GM18868 (cell line): ENCODE measurements at regions not wholly inside any gene's neighbourhood (a gene's known extent, or its start where the extent isn't known, plus 50 kb on each side); places are given as distances from the start of the nearest gene placed in this dataset.

Experiments used
- ATAC-seq: cut with Tn5 transposase; IDR thresholded peaks from one replicate; pipeline ENCODE4 v1.9.1; 2021; ENCODE audit warnings: mild to moderate bottlenecking, moderate library complexity; ENCODE audit not compliant: unreplicated experiment

DNA sequence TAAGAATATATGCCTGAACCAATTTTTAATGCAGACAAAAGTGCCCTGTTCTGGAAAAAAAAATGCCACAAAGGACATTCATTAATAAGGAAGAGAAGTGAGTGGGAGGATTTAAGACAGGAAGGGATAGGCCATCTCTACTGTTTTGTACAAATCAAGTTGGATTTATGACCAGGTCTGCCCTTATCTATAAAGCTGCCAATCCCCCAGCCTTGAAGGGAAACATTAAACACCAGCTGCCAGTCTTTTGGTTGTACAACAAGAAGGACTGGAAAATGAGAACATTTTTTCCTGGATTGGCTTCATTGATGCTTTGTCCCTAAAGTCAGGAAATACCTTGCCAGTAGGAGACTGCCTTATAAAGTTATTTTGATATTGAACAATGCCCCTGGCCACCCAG, 444.0 kb downstream of the NPHP4 start:
- no peak for ATAC-seq

DNA sequence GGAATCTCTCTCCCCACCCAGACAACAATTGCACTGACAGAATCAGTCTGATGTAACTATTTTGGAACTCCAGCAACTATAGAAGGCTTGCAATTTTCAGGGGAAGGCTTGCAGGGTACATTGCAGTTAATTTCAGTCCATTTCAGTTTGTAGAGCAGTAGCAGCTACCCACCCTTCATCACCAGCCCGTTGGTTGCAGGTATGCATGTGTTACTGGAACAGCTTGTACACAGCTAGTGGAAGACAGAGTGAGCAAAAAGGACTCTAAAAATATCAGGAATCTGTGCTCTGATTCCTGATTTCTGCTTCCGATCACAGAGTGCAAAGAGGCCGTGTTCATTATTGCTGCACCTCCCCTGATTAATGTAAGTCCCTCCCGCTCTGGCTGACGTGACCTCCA, 449.0 kb downstream of the NPHP4 start:
- no peak for ATAC-seq

- ATAC-seq = no peak
These were observed 459.4 kb downstream of the NPHP4 start for GRCh38 chr1:5532811-5533210.

DNA sequence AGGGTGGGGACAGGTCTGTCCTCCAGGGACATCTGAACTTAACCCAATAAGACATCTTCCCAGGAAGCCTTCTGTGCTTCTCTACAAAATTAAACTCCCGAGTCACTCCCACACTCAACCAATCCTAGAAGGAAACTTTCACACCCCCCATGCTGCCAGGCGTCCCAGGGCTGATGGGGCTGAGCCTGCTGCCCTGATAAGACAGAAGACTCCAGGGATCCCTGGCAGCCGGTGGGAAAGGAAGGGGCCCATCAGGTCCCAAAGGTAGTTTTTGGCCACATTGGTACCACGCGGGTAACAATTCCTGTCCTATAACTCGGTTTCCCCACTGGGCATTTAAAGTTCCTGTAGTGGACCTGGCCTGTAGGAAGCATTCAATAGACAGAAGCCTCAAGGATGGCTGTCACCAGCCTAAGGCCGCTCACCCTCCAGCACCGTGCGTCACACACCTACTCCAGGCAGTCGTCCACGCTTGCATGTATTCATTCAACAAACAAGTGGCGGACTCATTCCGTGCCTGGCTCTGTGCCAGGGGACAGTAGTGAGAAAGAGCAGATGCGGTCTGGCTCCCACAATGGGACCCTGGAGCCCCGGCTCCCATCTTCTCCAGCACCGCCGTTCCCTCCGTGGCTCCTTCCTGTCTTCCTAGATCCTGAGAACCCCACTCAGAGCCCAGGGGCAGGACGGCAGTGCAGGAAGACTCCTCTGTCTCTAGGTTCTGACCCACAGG, 465.2 kb downstream of the NPHP4 start:
- ATAC-seq = no peak

GRCh38 chr1:5526385-5526750, 465.9 kb downstream of the NPHP4 start:
- no peak for ATAC-seq

DNA sequence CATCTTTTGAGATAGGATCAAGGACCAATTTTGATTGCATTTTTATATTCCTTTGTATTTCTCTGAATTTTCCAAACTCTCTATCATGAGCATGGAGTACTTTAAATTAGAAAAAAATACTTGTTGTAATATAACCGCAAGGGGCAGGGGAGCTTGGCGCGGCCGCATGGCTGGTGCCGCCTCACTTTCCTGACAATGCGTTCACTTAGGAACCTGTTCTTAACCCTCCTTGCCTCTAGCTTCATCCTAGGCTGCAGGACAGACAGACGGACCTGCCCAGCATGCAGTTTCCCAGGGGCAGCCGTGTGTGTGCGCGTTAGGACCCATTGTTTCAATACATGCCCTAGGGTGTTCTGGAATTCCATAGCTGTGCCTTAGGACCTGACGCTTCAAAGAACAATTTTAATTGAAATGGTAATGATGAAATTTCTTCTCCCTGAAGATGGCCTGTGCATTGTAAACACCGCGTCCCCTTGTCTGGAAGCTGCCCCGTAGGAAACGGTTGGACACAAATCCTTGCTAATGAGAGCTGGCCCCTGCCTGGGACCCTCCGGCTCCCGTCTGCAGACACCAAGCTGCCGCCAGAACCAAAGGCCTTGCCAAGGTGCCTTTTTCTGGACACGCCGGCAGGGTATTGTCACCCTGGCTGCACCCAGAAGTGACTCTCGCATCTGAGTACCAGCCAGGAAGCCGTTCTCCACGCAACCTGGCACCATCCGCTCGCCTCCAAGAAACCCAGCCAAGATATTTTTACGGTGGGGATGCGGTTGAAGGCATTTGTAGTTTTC, 466.4 kb downstream of the NPHP4 start:
- no peak for ATAC-seq

DNA sequence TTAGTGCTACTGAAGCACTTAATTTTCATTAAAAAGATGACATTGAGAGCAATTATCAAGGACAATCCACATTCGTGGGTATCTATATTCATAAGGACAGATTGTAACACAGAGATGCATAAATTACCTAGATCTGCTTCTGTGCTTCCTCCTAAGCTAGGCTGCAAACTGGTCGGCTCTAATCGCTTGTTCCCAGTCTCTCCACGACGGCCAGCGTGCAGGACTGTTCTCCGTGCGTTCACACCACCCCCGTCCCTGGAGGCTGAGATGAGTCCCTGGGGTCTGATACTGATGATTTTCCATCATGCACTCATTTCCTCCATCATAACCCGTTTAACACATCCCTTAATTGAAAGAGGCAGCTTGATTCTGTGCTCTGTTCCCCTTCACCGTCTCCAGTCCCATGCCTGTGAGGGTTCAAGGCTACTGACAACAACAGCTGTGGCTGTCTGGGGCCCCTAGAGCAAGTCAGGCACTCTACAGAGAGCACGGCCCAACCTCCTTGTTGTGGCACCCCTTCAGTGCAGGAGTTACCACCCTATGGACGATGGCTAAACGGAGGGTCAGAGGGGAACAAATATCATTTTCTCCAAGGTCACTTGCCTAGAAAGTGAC, 469.6 kb downstream of the NPHP4 start:
- no peak for ATAC-seq

- ATAC-seq = no peak
These were observed 472.7 kb downstream of the NPHP4 start for GRCh38 chr1:5519366-5520135.

- ATAC-seq = no peak
These were observed 475.5 kb downstream of the NPHP4 start for GRCh38 chr1:5516756-5517155.

GRCh38 chr1:5515501-5515900, 476.7 kb downstream of the NPHP4 start:
- no peak for ATAC-seq

GRCh38 chr1:5514527-5515183, 477.6 kb downstream of the NPHP4 start:
- no peak for ATAC-seq

DNA sequence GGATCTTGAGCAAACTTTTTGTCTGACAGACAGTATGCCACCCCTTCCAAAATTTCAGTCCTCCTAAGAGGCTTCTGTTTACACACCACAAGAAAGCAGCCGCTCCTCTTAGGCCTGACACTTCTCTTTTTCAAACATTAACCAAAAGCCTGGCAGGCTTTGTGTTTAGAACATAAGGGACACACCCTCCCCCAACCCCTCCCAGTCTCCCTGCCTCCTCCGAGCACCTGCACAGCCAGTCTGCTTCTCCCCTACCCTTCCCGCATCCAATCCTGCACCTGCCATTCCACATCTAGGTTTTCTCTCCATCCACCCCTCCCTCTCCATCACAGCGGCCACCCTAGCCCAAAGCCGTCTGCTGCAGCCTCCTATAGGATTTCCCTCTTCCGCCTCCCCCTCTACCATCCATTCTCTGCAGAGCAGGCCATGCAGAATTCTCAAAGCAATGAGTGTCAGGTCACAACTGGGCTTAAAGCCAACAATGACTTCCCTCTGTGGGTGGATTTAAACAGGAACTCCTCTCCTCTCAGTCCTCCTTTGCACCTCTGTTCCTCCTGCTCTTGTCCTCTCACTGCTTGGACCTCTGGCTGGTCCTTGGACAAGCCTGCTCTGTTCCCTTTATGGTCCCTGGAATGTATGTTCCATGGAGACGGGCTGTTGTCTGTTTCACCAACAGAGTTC, 478.2 kb downstream of the NPHP4 start:
- no peak for ATAC-seq

- no peak for ATAC-seq
These were observed 479.0 kb downstream of the NPHP4 start for GRCh38 chr1:5513179-5513578.

DNA sequence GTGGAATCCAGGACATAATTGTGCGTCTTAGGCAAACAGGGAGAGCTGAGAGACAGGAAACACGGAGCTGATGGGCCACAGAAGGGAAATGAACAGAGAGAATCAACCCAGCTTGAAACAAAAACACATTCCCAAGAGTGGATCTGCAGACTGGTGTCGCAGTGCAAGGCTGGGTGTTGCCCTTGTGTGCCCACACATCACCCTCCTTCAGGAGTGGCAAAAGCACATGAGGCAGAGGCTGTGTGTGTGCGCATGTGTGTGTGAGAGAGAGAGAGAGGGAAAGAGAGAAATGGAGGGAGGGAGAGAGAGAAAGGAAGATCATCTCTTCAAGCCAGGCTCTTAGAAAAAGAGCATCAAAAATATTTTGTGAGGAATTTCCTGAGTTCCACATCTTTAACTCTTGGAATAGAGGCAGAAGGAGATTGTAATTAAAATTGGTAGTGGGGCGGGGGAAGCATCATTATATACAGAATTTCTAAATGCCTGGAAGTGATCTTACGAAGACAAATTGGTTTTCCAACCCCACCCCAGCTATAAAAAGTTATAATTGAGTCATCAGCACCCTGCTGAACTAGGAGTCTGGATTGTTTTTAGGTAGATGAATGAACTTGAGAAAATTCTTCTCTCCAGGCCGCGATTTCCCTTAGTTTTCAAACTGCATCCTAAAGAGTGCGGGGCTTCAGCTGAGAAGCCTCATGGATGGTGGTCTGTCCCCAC, 480.7 kb downstream of the NPHP4 start:
- no peak for ATAC-seq

DNA sequence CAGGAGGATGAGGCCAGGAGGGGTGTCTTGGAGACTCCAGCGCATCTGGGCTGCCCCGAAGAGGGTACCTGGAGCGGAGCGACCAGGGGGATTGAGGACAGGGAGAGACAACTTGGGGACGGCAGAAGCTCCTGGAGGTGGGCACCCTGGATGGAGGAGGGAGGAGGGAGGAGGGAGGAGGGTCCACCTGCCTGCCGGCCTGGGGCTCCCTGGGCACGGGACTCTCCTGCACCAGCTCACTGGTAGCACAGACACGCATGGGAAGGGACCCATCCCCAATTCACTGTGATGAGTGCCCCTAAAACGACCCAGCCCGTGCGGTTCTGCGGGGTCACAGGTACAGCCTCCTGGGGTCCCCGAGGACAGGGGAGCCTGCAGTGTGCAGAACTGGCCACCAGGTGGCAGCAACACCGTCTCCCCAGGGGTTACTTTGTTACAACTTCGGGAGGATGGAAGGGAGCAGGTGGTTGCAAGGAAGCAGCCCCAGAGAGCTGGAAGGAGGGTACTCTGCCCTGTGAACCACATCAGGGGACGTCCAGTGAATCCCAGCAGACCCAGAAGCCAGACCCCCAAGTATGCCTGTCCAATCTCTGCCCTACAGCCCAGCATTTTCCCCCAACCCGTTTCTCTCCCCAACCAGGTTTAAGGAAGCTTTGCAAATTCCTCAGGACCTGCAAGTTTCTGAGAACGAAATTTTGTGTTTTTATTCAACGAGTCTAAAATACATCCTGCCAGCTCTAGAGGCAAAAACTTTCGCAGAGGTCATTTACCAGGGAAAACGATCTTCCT, 482.4 kb downstream of the NPHP4 start:
- no peak for ATAC-seq

GRCh38 chr1:5508669-5509330, 483.4 kb downstream of the NPHP4 start:
- ATAC-seq = no peak

GRCh38 chr1:5507340-5507739, 484.9 kb downstream of the NPHP4 start:
- ATAC-seq = no peak

DNA sequence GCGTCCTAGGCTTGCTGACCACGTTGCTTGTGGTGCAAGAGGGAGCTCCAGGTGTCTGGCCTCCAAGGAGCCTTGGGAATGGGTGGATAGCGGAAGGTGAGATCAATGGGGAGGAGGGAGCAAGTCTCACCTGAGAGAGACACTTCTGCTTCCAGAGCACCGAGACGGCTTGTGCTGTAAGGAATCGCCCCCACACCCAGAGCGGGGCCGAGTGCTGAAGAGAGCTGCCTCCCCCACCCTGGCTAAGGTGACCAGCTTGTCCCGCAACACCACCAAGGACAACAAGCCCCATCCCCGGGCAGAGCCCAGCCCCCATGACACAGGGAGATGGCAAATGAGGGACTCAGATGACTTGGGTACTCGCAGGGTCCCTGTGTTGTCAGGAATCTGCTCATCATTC, 485.6 kb downstream of the NPHP4 start:
- no peak for ATAC-seq
